Stimulated activated CD4-positive, alpha-beta T cell treated with anti-CD3 and anti-CD28 coated beads, Interleukin-12 subunit alpha, Interleukin-12 subunit beta, amount 100 ng/mL, for 4 hours (primary cell): ENCODE measurements at regions not wholly inside any gene's neighbourhood (a gene's known extent, or its start where the extent isn't known, plus 50 kb on each side); places are given as distances from the start of the nearest gene placed in this dataset.

Source experiments
- DNase-seq: peaks from one replicate; pipeline ENCODE4 v3.0.0-alpha.2; 2020

GRCh38 chr13:91142572-91142971 lies 204.9 kb upstream of the MIR17HG start:
- no peak for DNase-seq

GRCh38 chr13:91144054-91144453 lies 203.4 kb upstream of the MIR17HG start:
- DNase-seq, result no peak

- no peak for DNase-seq
Observed at GRCh38 chr13:91144486-91144885, 203.0 kb upstream of the MIR17HG start.

GRCh38 chr13:91145571-91146205 lies 201.8 kb upstream of the MIR17HG start:
- no peak for DNase-seq

DNA sequence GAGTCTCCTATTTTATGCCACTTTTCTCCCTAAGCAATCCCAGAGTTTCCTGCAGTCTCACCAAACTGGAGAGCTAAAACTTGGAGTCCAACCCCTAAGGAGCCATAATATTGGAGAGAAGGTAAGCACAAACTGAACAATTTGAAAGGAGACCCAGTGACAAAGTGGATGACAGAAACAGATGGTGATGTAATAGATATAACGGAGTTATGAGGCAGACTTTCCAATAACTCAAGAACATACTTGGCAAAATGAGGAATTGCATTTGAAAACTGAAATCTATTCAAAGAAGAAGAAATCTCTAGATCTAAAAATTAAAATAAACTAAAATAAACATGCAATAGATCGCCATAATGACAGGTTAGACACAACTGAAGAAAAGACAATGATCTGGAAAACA lies 200.9 kb upstream of the MIR17HG start:
- DNase-seq, result no peak

DNA sequence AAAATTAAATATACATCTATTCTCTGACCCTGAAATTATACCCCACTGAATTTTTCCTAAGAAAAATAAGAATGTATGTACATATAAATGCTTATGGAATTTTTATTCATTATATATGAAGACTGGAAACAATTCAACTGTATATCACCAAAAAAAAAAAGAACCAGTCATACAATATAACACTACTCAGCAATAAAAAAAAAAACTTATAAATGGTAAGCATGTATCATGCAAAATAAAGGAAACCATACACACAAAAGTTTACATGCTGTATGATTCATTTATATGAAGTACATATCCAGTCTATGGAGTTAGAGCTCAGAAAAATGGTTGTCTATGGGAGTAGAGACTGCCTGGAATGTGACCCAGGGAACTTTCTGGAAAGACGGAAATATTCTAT lies 199.4 kb upstream of the MIR17HG start:
- no peak for DNase-seq

- DNase-seq, result no peak
Observed at GRCh38 chr13:91151921-91152320, 195.6 kb upstream of the MIR17HG start.

DNA sequence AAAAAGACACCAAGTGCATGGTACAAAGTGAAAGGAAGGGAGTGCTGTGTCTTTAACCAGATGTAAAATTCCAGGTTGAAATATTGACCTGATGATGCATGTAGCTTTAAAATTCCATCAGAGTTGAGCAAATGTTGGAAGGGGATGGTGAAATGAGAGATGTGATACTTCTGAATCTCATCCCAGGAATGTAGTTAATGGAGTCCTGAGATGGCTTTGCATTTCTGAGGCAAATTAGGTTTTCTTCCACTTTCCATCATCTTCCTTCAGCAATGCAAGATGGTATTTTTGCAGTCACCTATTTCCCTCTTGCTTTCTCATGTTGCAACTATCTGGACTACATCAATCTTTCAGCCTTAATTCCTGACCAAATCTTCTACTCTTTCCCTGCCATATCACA lies 194.1 kb upstream of the MIR17HG start:
- no peak for DNase-seq

GRCh38 chr13:91154558-91155353 lies 192.7 kb upstream of the MIR17HG start:
- DNase-seq, result no peak

DNA sequence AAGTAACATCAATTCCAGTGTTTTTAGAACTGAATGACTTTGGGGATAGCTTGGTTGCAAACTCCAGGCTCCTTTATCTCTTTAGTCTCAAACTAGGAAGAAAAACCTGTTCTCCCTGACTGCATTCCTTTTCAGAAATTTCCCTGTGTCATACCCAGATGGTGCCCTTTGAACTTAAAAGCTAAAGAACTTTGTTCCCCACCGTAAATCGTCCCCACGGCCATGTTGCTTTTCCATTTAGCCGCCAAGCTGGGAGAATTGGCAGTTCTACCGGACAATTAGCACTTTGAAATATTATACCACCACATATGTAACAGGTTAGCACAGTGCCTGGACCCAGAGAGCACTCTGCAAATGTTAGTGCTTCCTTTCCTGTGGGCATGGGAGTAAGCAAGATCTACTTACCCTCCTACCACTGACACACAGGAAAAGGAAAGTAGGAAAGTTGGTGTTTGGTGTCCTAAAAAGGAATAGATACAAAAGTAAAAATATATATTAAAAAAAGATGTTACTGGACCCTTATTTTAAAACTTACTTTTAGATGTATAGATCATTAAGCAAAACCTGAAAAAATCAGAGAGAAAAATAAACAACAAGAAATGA lies 191.9 kb upstream of the MIR17HG start:
- DNase-seq, result no peak

DNA sequence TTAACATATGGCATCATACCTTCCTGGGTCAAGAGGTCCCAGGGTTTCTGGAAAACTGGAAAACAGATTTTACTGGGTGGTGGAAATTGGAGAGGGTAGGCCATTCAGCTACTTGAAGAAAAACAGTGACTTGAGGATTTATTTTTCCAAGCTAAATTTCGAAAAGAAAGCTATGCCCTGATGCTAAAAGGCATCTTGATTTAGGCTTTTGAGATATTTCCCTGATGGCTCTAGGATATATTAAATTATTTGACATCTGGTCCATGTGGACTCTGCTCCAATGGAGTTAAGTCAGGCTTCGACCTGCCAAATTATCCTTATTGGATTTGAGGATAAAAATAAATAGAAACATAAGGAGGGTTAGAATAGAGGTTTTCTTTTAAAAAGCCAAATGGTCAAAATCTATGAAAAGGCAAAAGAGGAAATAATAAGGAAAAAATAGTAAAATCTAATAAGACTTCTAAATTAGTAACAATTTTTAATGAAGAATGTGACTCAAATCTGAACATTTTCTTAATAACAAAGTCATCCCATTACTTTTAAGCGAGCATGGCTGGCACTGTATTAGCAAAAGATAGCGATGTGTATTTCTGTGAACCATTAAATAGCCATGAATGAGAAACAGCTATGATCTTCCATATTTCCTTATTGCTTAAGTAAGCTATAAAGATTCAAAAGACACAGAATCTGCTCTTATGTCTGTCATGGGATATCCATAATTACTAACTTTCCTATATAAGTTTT lies 190.0 kb upstream of the MIR17HG start:
- DNase-seq, result no peak

DNA sequence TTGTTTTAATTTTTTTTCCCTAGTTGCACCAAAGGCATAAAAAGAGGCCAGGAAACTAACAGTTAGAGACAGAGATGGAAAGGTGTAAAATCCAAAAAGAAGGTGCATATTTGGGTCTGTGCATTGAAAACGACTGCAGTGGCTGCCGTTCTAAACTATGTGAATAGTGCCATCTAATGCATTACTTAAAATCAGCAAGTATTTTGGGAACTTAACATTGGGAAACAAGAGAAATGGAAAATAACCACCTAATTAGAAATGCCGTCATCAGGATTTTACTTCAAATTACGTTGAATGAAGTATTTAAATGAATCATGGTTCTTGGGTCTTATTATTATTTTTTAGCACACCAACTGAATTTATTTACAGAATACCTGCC lies 189.5 kb upstream of the MIR17HG start:
- DNase-seq, result no peak

GRCh38 chr13:91162180-91162579 lies 185.3 kb upstream of the MIR17HG start:
- no peak for DNase-seq

GRCh38 chr13:91162589-91162988 lies 184.9 kb upstream of the MIR17HG start:
- DNase-seq, result no peak

- no peak for DNase-seq
Observed at GRCh38 chr13:91165758-91166157, 181.7 kb upstream of the MIR17HG start.

DNA sequence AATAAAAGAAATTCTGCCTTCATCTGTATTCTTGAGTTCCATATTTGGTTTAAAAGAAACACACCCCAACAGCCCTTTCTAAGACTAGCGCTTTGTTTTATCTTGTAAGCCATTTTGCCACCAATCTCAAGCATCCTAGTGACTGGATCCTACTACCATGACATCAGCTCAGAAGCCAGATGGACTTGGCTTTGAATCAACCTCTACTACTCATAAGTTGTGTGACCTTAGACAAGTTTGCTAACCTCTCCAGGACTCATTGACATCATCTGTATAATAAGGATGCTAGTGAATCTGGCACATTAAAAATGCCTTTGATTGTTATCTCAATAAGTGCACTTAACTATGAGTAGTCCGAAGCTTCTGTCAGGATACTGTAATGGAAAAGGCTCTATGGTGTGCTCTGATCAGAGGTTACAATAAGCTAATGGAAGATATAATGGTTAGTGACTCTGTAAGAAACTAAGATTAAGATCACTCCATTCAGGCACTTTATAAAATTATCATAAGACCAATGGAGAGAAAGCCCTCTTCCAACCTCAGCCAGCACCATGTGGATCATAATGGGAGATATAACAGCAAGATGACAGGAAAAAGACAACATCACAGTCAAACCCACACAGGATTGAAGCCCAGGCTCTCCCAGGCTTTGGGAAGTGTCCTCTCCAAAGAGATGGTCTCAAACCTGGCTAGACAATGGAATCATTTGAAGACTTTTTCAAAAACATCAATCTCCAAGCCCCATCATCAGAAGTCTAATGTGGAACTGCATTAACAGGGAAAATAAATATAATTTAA lies 180.6 kb upstream of the MIR17HG start:
- DNase-seq, result no peak

DNA sequence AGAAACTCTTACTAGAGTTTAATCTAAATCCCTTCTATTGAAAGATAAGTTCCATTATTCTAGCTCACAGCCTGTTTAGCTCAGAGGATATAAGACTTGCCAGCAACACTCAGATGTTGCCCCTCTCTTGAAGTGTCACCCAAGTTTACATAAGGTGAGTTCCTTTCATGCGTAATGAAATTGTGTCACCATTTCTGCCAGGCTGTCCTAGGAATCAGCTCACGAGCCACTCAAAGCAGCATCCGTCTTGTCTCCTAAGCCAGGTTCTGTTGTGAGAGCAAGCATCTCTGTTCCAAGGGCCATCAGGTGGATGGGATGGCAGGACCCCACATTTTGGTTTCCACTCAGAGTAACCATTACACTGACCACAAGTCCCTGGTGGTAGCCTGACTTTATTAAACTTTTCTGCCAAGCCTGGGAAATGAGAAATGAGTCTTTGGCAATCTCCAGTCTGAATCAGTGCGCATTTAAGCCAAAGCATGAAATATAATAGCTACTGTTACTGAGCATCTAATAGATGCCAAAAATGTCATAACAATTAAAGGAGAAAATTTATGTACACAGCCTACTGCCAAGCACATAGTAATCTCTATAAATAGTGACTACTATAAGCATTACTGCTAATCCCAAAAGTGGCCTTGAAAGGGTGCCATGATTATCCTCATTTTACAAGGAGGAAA lies 179.6 kb upstream of the MIR17HG start:
- no peak for DNase-seq

DNA sequence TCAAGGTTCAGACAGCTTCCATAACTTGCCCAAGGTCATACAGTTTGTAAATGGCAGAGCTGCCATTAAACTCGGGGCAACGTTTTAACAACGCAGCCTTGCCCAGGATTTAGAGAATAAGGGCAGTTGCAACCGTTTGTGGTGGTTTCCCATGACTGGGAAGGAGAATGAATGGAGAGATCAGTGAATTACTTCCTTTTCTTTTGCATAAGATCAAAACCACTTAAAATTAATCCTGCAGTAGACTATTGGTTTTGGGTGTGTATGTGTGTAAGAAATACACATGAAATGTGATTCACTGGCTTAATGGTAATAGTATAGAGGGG lies 179.1 kb upstream of the MIR17HG start:
- DNase-seq, result no peak

DNA sequence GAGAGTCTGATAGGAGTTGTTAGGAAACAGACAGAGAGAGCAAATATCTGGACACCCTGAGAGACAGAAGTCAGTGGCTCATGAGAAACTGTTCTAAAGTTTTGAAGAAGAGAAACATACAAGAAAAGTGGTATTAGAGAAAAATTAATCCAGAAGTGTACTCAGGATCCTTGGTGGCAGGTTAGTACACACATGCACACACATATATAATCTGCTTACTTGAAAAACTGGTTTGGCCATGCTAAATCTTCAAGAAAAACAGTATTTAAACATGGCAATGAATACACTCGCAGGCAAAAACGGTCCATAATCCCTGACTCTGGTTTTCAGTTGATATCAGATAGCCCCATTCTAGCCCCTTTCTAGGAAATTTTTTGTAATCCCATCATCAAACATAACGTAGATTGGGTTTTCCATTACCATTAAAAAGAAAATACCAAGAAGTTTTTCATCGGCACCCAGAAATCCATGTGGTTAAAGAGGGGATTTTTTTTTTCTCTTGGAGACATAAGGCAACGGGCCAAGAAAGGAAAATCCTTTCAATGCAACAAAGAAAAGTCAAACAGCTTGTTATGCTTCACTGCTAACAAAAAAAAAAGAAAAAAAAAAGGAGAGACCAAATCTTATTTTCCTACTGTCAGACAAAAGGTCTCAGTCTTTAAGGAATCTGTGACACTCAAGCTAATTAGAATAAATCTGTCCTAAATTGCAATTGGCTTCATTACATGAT lies 178.0 kb upstream of the MIR17HG start:
- no peak for DNase-seq

DNA sequence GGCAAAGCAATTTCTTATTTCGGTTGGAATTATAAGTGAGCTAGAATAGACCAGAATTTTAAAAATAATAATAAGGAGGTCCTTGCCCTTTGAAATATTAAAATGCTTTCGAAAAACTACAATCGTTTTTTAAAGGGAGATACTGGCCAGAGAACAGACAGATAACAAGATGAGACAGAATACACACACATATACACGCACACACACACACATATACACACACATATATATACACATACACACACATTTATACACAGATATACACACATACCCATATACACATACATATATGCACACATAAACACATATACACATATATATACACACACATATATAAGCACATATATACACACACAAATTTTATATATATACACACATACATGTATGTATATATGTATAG lies 175.3 kb upstream of the MIR17HG start:
- no peak for DNase-seq

DNA sequence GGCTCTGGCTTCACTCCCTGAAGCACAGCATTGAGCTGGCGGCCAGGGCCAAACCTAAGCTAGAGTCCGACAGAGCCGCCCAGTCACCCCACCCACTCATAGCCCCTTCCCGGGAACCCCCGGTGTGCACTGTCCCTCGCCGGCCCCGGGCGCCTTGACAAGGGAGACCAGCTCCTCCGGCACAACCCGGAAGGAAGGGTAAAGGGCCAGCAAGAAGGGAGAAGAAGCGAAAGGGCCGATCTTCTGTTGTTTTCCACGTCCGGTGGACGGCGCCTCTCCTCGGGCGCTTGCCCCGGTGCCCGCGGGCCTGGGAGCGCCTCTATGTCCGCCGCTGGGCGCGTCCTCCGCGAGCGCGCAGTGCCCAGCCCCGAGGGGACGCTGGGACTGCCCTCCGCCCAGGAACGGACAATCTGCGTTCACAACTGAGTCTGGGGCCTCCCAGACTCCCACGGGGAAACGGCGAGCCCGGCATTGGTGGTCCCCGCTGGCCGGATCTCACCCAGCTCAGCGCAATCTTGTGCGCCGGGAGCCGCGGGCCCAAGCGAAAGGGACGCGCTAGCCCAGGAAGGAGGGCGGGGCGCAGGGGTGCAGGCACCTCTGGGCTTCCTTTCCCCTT lies 172.5 kb upstream of the MIR17HG start:
- DNase-seq, result no peak
